ENCODE measurements at regions not wholly inside any gene's neighbourhood (a gene's known extent, or its start where the extent isn't known, plus 50 kb on each side); places are given as distances from the start of the nearest gene placed in this dataset.

GRCh38 chr1:14037101-14037847, 337.3 kb downstream of the PRDM2 start:
- TF ChIP-seq, protein P1, sequence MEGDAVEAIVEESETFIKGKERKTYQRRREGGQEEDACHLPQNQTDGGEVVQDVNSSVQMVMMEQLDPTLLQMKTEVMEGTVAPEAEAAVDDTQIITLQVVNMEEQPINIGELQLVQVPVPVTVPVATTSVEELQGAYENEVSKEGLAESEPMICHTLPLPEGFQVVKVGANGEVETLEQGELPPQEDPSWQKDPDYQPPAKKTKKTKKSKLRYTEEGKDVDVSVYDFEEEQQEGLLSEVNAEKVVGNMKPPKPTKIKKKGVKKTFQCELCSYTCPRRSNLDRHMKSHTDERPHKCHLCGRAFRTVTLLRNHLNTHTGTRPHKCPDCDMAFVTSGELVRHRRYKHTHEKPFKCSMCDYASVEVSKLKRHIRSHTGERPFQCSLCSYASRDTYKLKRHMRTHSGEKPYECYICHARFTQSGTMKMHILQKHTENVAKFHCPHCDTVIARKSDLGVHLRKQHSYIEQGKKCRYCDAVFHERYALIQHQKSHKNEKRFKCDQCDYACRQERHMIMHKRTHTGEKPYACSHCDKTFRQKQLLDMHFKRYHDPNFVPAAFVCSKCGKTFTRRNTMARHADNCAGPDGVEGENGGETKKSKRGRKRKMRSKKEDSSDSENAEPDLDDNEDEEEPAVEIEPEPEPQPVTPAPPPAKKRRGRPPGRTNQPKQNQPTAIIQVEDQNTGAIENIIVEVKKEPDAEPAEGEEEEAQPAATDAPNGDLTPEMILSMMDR (IDR thresholded peaks at IDR 0.05): no peak
- DNase-seq (no peak), ATAC-seq (no peak)
- Histone ChIP-seq H3K4me3 (no peak overlapping the region), H3K4me1 (ENCODE audit: low read depth) (no peaks in the 10 kb centered on the region), H3K36me3 (ENCODE audit: low read depth) (no peaks in the 10 kb centered on the region), H3K9me3 (peaks cover 36% of the 10 kb centered on the region)
- intact Hi-C loops (cut with DNase I, micrococcal nuclease): no loop called here

DNA sequence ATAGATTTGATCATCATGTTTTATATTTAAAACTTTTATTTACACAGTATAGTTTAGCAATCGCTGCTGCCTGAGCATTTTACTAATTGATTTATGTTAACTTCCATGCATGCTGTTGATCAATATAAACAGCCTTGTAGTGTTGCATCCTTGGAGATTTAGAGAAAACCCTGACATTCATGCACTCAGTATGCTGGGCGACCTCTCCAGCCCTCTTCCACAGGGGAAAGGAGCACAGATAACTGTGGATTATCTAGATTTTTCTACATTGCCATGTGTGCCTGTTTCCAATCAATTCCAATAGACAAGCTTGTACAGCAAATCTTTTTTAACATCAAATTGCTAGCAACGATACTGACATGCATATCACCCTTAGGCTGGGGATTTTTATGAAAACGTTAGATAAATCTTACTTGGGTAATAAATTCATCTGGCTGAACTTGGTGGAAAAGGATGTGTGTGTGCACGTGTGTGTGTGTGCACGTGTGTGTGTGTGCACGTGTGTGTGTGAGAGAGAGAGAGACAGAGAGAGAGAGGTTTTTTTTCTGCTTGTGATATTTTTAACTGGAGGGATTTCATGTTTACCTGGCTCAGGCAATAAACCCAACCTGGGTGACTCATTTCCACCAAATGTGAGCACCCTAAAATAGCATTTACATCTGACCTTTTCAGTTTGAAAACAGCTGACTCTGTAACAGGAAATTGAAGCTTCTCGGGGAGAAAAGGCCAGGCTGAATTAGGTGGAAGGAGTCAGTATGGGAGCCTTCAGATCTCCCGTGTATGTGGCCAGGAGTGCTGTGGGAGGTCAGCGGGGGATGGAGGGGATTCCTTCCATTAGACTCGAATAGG, 339.8 kb downstream of the PRDM2 start:
- H3K9me3 ChIP-seq: peaks cover 14% of the 10 kb centered on the region
- no peaks in the 10 kb centered on the region for H3K4me1 ChIP-seq (ENCODE audit: low read depth)
- intact Hi-C loops (cut with DNase I, micrococcal nuclease): no loop called here
- no peaks in the 10 kb centered on the region for H3K36me3 ChIP-seq (ENCODE audit: low read depth)
- TF ChIP-seq, protein P1 (IDR thresholded peaks at IDR 0.05): no peak
- DNase-seq (no peak), ATAC-seq (peak; percentile 10)
- H3K4me3 ChIP-seq: no peak overlapping the region

GRCh38 chr1:14049965-14050364, 350.0 kb downstream of the PRDM2 start:
- DNase-seq (no peak), ATAC-seq (no peak)
- no peaks in the 10 kb centered on the region for H3K36me3 ChIP-seq (ENCODE audit: low read depth)
- no peaks in the 10 kb centered on the region for H3K4me1 ChIP-seq (ENCODE audit: low read depth)
- no peak overlapping the region for H3K4me3 ChIP-seq
- TF ChIP-seq, protein P1 (IDR thresholded peaks at IDR 0.05): no peak
- intact Hi-C loops (cut with DNase I, micrococcal nuclease): no loop called here
- H3K9me3 ChIP-seq: no peaks in the 10 kb centered on the region

- TF ChIP-seq, protein P1 (IDR thresholded peaks at IDR 0.05): no peak
- H3K9me3 ChIP-seq: no peaks in the 10 kb centered on the region
- H3K36me3 ChIP-seq (ENCODE audit: low read depth): no peaks in the 10 kb centered on the region
- H3K4me3 ChIP-seq: no peak overlapping the region
- intact Hi-C loops (cut with DNase I, micrococcal nuclease): no loop called here
- H3K4me1 ChIP-seq (ENCODE audit: low read depth): no peaks in the 10 kb centered on the region
- peak; percentile 30 for ATAC-seq
- DNase-seq: no peak
These were observed 355.6 kb downstream of the PRDM2 start for GRCh38 chr1:14055442-14056223.

GRCh38 chr1:14057640-14058039, 357.7 kb downstream of the PRDM2 start:
- Histone ChIP-seq H3K36me3 (ENCODE audit: low read depth) (no peaks in the 10 kb centered on the region), H3K9me3 (no peaks in the 10 kb centered on the region), H3K4me3 (no peak overlapping the region), H3K4me1 (ENCODE audit: low read depth) (no peaks in the 10 kb centered on the region)
- DNase-seq (no peak), ATAC-seq (no peak)
- TF ChIP-seq, protein P1 (IDR thresholded peaks at IDR 0.05): no peak
- intact Hi-C loops (cut with DNase I, micrococcal nuclease): no loop called here

Measured in mucosa of descending colon (tissue), 3 donors.